ENCODE measurements at regions not wholly inside any gene's neighbourhood (a gene's known extent, or its start where the extent isn't known, plus 50 kb on each side); places are given as distances from the start of the nearest gene placed in this dataset.

DNA sequence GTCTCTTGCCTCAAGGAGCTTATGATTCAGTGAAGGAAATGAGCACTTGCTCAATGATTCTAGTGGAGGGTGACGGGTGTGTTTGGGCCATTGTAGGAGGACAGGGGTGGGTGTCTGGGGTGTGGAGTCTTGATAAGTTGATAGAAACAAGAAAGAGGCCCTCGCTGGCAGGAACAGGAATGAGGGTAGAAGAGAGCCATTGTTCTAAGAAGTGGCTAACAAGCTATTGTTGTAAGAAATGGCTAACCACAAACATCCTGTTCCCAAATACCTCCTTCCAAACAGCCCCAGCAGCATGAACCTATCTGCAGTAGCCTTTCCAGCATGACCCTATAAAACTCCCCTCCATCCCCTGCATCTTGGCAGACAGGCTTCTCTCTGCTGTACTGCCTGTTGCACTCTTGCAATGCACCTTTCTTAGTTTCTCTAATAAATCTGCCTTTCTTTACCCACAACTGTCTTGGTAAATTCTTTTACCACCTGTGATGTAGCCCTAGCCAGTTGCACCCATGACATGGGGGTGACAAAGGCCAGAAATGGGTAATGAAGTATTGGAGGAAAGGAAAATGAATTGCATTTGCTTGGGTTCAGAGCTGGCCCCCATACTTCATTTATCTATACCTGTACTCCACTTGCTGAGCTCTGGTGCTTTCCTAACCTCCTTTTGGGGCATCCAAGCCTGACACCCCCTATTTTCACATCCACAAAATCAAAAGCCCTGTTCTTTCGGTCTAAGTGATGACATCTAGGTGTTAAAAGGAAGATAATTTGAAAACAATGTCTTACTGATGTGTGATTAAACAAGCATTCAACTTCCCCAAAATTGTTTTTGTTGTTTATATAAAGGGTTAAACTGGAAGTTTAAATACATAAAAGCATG is 389.1 kb downstream of the GRIN2B start:
- TF ChIP-seq, protein P1, sequence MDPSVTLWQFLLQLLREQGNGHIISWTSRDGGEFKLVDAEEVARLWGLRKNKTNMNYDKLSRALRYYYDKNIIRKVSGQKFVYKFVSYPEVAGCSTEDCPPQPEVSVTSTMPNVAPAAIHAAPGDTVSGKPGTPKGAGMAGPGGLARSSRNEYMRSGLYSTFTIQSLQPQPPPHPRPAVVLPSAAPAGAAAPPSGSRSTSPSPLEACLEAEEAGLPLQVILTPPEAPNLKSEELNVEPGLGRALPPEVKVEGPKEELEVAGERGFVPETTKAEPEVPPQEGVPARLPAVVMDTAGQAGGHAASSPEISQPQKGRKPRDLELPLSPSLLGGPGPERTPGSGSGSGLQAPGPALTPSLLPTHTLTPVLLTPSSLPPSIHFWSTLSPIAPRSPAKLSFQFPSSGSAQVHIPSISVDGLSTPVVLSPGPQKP (IDR thresholded peaks at IDR 0.05; ENCODE audit: low read depth, low read length) = no peak
- TF ChIP-seq, protein P2, sequence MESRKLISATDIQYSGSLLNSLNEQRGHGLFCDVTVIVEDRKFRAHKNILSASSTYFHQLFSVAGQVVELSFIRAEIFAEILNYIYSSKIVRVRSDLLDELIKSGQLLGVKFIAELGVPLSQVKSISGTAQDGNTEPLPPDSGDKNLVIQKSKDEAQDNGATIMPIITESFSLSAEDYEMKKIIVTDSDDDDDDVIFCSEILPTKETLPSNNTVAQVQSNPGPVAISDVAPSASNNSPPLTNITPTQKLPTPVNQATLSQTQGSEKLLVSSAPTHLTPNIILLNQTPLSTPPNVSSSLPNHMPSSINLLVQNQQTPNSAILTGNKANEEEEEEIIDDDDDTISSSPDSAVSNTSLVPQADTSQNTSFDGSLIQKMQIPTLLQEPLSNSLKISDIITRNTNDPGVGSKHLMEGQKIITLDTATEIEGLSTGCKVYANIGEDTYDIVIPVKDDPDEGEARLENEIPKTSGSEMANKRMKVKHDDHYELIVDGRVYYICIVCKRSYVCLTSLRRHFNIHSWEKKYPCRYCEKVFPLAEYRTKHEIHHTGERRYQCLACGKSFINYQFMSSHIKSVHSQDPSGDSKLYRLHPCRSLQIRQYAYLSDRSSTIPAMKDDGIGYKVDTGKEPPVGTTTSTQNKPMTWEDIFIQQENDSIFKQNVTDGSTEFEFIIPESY (IDR thresholded peaks at IDR 0.05) = no peak
- TF ChIP-seq CBX5 (IDR thresholded peaks at IDR 0.05; ENCODE audit: low read depth) = no peak

Data from GM12878 (cell line).